ENCODE measurements at regions not wholly inside any gene's neighbourhood (a gene's known extent, or its start where the extent isn't known, plus 50 kb on each side); places are given as distances from the start of the nearest gene placed in this dataset.

GRCh38 chr22:17283423-17283822, 64.2 kb upstream of the ADA2 start:
- H3K4me1 ChIP-seq = no peaks in the 10 kb centered on the region
- H3K36me3 ChIP-seq (ENCODE audit: insufficient read depth in 1 of 2, low read depth in 1 of 2) = no peaks in the 10 kb centered on the region
- ATAC-seq (no peak), DNase-seq (no peak)
- H3K27ac ChIP-seq = no peak overlapping the region
- H3K9me3 ChIP-seq = no peaks in the 10 kb centered on the region
- no peaks in the 10 kb centered on the region for H3K27me3 ChIP-seq (ENCODE audit: insufficient read depth in 3 of 3, low read length in 2 of 3)
- TF ChIP-seq CTCF (IDR thresholded peaks at IDR 0.05) = no peak
- H3K4me3 ChIP-seq = no peak overlapping the region
- WGBS, 3 donors = 95 to 97% (median 96%) methylated on average over 4 of the region's 4 CpGs
- intact Hi-C loops (cut with DNase I) = no loop called here

GRCh38 chr22:17281440-17281841, 62.2 kb upstream of the ADA2 start:
- DNase-seq = no peak
- Histone ChIP-seq H3K4me3 (no peak overlapping the region), H3K4me1 (no peaks in the 10 kb centered on the region), H3K27ac (no peak overlapping the region), H3K9me3 (no peaks in the 10 kb centered on the region), H3K36me3 (ENCODE audit: insufficient read depth in 1 of 2, low read depth in 1 of 2) (no peaks in the 10 kb centered on the region), H3K27me3 (ENCODE audit: insufficient read depth in 3 of 3, low read length in 2 of 3) (no peaks in the 10 kb centered on the region)
- no peak for TF ChIP-seq CTCF (IDR thresholded peaks at IDR 0.05)
- ATAC-seq = no peak
- WGBS, 3 donors = 74 to 83% (median 76%) methylated on average over 8 of the region's 8 CpGs
- intact Hi-C loops (cut with DNase I) = no loop called here

DNA sequence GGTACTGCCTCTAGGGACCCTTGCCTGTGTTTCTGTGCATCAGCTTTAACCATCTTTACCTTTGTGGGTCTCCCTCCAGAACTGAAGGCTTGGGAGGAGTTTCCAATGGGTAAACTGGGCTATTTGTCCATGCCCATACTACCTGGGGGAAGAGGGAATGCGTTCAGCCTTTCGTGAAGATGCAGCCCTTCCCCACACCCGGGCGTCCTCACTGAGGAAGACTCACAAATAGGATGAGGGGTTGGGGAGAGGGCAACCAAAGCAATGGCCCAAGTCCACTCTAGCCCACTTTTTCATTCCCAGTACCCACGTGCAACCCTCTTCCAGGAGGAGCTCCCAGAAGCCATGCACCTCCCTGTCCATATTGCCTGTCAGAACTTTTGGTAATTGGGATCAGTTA, 61.8 kb upstream of the ADA2 start:
- no peaks in the 10 kb centered on the region for H3K4me1 ChIP-seq
- no peak for TF ChIP-seq CTCF (IDR thresholded peaks at IDR 0.05)
- DNase-seq = no peak
- no peaks in the 10 kb centered on the region for H3K27me3 ChIP-seq (ENCODE audit: insufficient read depth in 3 of 3, low read length in 2 of 3)
- intact Hi-C loops (cut with DNase I) = no loop called here
- WGBS, 3 donors = 94 to 96% (median 95%) methylated on average over 5 of the region's 5 CpGs
- no peak overlapping the region for H3K4me3 ChIP-seq
- no peaks in the 10 kb centered on the region for H3K9me3 ChIP-seq
- no peaks in the 10 kb centered on the region for H3K36me3 ChIP-seq (ENCODE audit: insufficient read depth in 1 of 2, low read depth in 1 of 2)
- H3K27ac ChIP-seq = no peak overlapping the region
- ATAC-seq = no peak

DNA sequence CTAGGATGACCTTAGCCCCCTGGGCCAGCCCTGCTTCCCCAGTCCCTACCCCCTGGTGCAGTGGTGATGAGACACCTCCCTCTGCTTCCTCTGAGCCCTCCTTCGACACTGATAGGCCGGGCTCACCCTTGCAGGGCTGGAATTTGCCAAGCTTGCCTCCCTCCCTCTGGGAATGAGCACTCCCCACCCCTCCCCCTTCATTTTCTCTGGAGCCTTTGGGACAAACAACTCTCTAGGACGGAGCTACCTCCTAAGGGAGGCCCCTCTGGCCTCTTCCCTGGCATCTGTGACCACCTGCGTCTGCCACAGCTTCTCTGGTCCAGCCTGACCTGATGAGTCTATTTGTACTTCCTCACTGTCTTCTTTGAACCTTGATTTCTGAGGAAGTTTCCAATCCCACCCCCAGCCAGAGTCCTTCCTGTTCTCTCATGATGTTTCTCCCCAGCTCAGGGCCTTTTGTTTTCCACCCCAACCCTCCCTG, 53.3 kb upstream of the ADA2 start:
- Histone ChIP-seq H3K36me3 (ENCODE audit: insufficient read depth in 1 of 2, low read depth in 1 of 2) (no peaks in the 10 kb centered on the region), H3K9me3 (no peaks in the 10 kb centered on the region), H3K27ac (no peak overlapping the region), H3K4me1 (no peaks in the 10 kb centered on the region), H3K27me3 (ENCODE audit: insufficient read depth in 3 of 3, low read length in 2 of 3) (no peaks in the 10 kb centered on the region), H3K4me3 (no peak overlapping the region)
- ATAC-seq (peak in 1 of 4 donors; percentile 9), DNase-seq (no peak)
- no peak for TF ChIP-seq CTCF (IDR thresholded peaks at IDR 0.05)
- WGBS, 3 donors = 50 to 51% (median 50%) methylated on average over 4 of the region's 4 CpGs
- intact Hi-C loops (cut with DNase I) = no loop called here

- DNase-seq (no peak), ATAC-seq (no peak)
- Histone ChIP-seq H3K27ac (no peak overlapping the region), H3K4me1 (peaks cover 3% of the 10 kb centered on the region), H3K4me3 (no peak overlapping the region), H3K36me3 (ENCODE audit: insufficient read depth in 1 of 2, low read depth in 1 of 2) (no peaks in the 10 kb centered on the region), H3K9me3 (no peaks in the 10 kb centered on the region), H3K27me3 (ENCODE audit: insufficient read depth in 3 of 3, low read length in 2 of 3) (no peaks in the 10 kb centered on the region)
- 91 to 94% (median 92%) methylated on average over 8 of the region's 8 CpGs for WGBS, 3 donors
- TF ChIP-seq CTCF (IDR thresholded peaks at IDR 0.05) = no peak
- intact Hi-C loops (cut with DNase I) = no loop called here
Measured at GRCh38 chr22:17271711-17272451, 52.6 kb upstream of the ADA2 start.

All from psoas muscle (tissue), 7 donors.